CMK (cell line): ENCODE measurements at regions not wholly inside any gene's neighbourhood (a gene's known extent, or its start where the extent isn't known, plus 50 kb on each side); places are given as distances from the start of the nearest gene placed in this dataset.

Source experiments
- DNase-seq: peaks from one replicate; pipeline ENCODE4 v3.0.0-alpha.2; 2010; ENCODE audit warnings: low read depth

DNA sequence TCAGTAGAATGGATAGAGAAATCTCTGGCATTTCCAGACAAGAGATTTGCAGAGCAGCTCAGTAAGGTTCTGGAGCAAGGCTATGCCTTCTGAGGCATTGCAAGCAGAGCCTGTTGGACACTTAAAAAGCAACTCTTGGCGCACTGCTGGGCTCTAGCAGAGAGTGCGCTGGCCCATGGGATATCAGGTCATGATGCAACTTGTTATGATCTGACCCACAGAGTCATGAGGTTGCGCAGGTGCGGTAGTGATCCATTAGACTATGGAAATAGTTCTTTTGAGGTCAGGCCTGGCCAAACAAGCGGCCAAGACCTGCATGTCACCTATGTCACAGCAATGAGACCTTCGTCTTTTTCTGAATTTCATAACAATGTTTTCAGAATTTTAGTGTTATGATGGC is 168.6 kb downstream of the TMTC3 start:
- no peak for DNase-seq

- no peak for DNase-seq
These were observed 171.4 kb downstream of the TMTC3 start for GRCh38 chr12:88313554-88313953.

DNA sequence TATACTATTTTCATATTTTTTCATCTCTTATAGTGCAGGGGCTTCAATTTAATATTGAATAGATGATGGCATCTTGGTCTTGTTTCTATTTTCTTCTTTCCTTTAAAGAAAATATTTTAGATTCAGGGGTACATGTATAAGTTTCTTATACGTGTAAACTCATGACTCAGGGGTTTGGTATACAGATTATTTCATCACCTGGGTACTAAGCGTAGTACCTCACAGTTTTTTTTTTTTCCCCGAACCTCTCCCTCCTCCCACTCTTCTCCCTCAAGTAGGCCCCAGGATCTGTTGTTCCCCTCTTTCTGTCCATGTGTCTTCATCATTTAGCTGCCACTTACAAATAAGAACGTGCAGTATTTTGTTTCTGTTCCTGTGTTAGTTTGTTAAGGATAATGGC is 172.6 kb downstream of the TMTC3 start:
- no peak for DNase-seq

GRCh38 chr12:88318726-88319125 is 176.6 kb downstream of the TMTC3 start:
- DNase-seq = no peak

- DNase-seq = no peak
These were observed 183.1 kb downstream of the TMTC3 start for GRCh38 chr12:88325076-88325815.

DNA sequence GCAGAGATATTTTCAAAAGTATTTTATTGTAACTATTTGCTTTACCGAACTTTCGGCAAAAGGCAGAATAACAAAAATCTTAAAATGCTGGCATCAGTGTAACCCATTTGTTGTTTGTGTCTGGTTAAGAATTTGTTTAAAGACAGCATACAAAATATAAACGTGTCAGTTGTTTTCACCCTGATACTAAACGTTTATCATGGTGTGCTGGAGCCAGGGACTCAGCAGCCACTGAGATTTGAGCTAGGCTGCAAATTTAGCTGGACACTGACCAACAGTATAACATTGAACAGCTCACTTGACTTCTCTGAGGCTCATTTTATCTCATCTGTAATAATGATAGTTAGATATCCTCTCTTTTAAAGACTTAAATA is 183.7 kb downstream of the TMTC3 start:
- DNase-seq = no peak

GRCh38 chr12:88327276-88327675 is 185.2 kb downstream of the TMTC3 start:
- no peak for DNase-seq

GRCh38 chr12:88328090-88328489 is 186.0 kb downstream of the TMTC3 start:
- DNase-seq = no peak

GRCh38 chr12:88329833-88330232 is 187.7 kb downstream of the TMTC3 start:
- no peak for DNase-seq

GRCh38 chr12:88334271-88334670 is 192.2 kb downstream of the TMTC3 start:
- no peak for DNase-seq

GRCh38 chr12:88336076-88336739 is 194.1 kb downstream of the TMTC3 start:
- DNase-seq = no peak

DNA sequence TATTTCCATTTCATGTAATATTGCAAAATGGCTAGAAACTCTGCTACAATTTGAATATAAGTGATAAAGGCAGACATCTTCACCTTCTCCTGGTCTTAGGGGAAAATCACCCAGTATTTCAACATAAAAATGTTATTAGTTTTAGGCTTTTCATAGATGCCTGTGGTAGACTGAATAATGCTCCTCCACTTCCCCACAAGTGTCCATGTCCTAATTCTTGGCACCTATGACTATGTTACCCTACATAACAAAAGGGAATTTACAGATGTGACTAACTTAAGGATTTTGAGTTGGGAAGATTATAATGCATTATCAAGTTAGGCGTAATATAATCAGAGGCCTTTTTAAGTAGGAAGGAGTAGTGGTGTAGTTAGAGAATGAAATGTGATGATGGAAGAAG is 196.4 kb downstream of the TMTC3 start:
- no peak for DNase-seq

DNA sequence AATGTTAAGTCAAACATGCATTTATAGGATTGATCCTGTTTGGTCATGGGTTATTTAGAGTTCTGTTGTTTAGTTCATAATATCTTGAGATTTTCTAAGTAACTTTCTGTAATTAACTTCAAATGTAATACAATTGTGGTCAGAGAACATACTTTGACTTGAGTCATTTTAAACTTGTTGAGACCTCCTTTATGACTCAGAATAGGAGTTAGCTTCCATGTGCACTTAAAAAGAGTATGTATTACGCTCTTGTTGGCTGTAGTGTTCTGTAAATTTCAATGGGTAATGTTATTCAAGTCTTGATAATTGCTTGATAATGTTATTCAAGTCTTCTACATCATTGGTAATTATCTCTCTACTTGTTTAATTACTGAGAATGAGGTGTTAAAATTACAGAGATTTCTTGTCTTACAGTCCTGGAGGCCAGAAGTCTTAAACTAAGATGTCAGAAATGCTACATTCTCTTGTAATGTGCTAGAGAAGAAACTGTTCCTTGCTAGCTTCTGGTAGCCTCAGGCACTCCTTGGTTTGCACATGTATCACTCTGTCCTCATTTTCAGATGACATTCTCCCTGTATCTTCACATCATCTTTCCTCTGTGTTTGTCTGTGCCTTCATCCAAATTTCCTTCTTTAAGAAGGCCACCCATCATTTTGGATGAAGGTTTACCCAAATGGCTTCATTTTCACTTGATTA is 197.3 kb downstream of the TMTC3 start:
- no peak for DNase-seq

DNA sequence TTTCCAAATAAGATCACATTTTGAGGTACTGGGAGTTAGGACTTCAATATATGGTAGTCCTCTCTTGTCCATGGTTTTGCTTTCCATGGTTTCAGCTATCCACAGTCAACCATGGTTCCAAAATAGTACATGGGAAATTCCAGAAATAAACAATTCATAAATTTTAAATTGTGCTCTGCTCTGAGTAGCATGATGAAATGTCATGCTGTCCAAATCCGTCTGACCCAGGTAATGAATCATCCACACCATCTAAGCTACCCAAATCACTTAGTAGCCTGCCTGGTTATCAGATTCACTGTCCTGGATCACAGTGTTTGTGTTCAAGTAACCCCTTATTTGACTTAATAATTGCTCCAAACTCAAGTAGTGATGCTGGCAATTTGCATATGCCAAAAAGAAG is 197.9 kb downstream of the TMTC3 start:
- DNase-seq = no peak

DNA sequence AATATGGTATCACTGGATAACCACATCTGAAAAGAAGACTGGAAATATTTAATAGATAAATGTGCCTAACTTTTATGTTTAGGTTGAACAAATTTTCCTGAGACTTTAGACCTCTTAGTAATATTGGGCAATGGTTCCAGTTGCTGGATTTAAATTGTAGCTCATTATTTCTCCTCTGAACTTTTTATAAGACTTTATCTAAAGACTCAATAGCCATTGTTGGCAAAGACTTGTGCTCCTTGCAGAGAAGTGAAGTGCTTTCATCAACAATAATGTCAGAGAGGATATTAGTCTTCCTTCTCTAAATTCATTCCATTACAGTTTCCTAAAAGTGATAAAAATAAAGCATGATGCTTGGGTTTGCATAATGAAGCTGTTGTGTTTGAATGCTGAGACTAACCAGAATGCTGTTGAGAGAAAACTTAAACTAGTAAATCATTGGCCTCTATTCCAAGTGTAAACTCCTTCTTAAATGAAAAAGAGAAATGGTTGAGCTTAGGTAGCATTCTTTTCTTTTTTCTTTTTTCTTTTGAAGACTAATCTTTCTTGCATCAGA is 200.2 kb downstream of the TMTC3 start:
- DNase-seq = no peak

DNA sequence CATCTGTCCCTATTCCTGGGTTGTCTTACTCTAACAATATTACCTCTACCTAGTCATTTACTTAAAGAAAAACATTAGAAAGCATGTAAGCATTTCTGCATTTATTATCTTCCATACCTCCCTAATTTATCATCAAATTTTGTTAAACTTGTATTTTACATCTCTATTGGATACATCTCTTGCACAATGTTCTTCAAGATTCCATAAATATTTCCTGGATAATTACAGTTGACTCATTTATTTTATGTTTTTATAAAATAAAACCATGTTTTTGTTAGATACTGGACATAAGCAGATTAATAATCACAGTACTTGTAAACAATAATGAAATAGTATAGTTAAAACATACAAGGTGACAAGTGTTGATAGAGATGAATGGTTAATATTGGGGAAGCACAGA is 209.0 kb downstream of the TMTC3 start:
- no peak for DNase-seq

- no peak for DNase-seq
These were observed 212.6 kb downstream of the TMTC3 start for GRCh38 chr12:88354691-88355090.

DNA sequence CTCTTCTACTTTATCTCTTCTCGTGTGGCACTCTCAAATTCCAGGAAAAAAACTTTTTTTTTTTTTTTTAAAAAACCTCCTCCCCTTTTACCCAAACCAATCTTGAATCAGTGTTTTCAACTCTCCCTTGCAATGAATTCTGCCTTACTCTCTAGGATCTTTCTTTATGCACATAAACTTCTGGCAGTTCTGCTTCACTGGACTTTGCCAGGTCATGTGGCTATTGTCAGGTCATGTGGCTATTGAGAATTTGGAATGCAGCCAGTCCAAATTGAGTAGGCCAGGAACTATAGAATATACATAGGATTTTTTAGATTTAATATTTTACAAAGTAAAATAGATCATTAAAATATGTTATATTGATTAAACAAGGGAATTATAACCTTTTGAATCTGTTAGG is 218.2 kb downstream of the TMTC3 start:
- no peak for DNase-seq

DNA sequence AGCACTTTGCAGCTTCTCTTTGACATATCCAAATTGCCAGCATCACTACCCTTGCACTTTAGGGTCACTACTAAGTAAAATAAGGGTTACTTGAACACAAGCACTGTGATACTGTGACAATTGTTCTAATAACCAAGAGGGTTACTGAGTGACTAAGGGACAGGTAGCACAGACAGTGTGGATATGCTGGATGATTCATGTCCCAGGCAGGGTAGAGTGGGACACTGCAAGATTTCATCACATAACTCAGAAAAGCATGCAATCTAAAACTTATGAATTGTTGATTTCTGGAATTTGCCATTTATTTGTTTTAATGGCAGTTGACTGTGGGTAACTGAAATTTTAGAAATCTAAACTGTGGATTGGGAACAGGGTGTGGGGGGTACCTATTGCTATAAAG is 218.8 kb downstream of the KITLG start:
- no peak for DNase-seq

- no peak for DNase-seq
These were observed 217.8 kb downstream of the KITLG start for GRCh38 chr12:88362439-88362838.

GRCh38 chr12:88365403-88365802 is 214.9 kb downstream of the KITLG start:
- DNase-seq = no peak

GRCh38 chr12:88366101-88366500 is 214.2 kb downstream of the KITLG start:
- DNase-seq = no peak

DNA sequence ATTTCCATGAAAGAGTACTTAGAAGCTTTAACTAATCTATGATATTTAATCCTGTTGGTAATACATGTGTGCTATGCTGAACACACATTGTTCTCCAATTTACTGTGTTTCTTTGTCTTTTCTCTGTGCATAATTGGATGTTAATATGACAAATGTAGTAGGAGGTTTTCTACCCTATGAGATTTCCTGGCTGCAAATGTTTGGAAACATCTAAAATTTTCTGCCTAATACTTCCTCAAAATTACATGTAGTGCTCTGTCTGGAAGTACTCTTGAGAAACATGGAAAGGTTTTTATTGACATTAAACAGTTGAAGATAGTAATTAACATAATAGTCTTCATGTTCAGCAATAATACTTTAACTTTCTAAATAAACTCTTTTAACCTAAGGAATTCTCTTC is 213.0 kb downstream of the KITLG start:
- no peak for DNase-seq
